ENCODE measurements at regions not wholly inside any gene's neighbourhood (a gene's known extent, or its start where the extent isn't known, plus 50 kb on each side); places are given as distances from the start of the nearest gene placed in this dataset.

GRCh38 chr3:10757821-10758130, 58.3 kb upstream of the SLC6A11 start:
- DNase-seq (ENCODE audit: low read depth, low spot score) (no peak), ATAC-seq (no peak)
- TF ChIP-seq RAD21 (IDR thresholded peaks at IDR 0.05; ENCODE audit: low read depth) (no peak), POLR2A (IDR thresholded peaks at IDR 0.05; ENCODE audit: borderline replicate concordance, extremely low read depth, insufficient read depth, insufficient read length) (no peak), SIN3A (IDR thresholded peaks at IDR 0.05; ENCODE audit: low read depth) (no peak), TCF7L2 (IDR thresholded peaks at IDR 0.05; ENCODE audit: borderline replicate concordance, extremely low read depth, insufficient read depth, insufficient read length) (no peak), CEBPB (IDR thresholded peaks at IDR 0.05; ENCODE audit: low read depth) (no peak), EZH2phosphoT487 (IDR thresholded peaks at IDR 0.05; ENCODE audit: borderline replicate concordance) (no peak), EGR1 (IDR thresholded peaks at IDR 0.05; ENCODE audit: low read depth) (no peak), FOSL1 (IDR thresholded peaks at IDR 0.05; ENCODE audit: low read depth) (no peak), SP1 (IDR thresholded peaks at IDR 0.05; ENCODE audit: low read depth) (no peak), MAX (IDR thresholded peaks at IDR 0.05) (no peak), POLR2AphosphoS5 (IDR thresholded peaks at IDR 0.05; ENCODE audit: low read depth, low read length) (no peak), JUND (IDR thresholded peaks at IDR 0.05) (no peak), CBX3 (IDR thresholded peaks at IDR 0.05; ENCODE audit: low read depth) (no peak), CTCF (IDR thresholded peaks at IDR 0.05 in 2 of 3, conservative IDR thresholded peaks at IDR 0.05 in 1 of 3; ENCODE audit: borderline replicate concordance in 1 of 3, insufficient read depth in 1 of 3, low read depth in 2 of 3, low read length in 2 of 3) (no peak), YY1 (IDR thresholded peaks at IDR 0.05; ENCODE audit: extremely low read depth, insufficient replicate concordance, low read depth, low read length) (no peak), EZH2 (IDR thresholded peaks at IDR 0.05) (no peak)
- TF ChIP-seq, protein P1, sequence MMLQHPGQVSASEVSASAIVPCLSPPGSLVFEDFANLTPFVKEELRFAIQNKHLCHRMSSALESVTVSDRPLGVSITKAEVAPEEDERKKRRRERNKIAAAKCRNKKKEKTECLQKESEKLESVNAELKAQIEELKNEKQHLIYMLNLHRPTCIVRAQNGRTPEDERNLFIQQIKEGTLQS (IDR thresholded peaks at IDR 0.05), result no peak
- TF ChIP-seq, protein P2, sequence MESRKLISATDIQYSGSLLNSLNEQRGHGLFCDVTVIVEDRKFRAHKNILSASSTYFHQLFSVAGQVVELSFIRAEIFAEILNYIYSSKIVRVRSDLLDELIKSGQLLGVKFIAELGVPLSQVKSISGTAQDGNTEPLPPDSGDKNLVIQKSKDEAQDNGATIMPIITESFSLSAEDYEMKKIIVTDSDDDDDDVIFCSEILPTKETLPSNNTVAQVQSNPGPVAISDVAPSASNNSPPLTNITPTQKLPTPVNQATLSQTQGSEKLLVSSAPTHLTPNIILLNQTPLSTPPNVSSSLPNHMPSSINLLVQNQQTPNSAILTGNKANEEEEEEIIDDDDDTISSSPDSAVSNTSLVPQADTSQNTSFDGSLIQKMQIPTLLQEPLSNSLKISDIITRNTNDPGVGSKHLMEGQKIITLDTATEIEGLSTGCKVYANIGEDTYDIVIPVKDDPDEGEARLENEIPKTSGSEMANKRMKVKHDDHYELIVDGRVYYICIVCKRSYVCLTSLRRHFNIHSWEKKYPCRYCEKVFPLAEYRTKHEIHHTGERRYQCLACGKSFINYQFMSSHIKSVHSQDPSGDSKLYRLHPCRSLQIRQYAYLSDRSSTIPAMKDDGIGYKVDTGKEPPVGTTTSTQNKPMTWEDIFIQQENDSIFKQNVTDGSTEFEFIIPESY (IDR thresholded peaks at IDR 0.05; ENCODE audit: extremely low read depth, insufficient replicate concordance, low read length), result no peak
- intact Hi-C loops (cut with micrococcal nuclease), result loop anchor here (1.0 to 10.0 kb wide), 5 partner anchors 126 to 577 kb away; no protein-coding TSS in a partner anchor
- H3K27me3 ChIP-seq (ENCODE audit: insufficient read depth, low read length), result peaks cover 44% of the 10 kb centered on the region
- H3K4me3 ChIP-seq (replicated peaks in 1 of 2; ENCODE audit: low read depth in 1 of 2, low read length in 2 of 2), result no peak overlapping the region
- H2AFZ ChIP-seq (ENCODE audit: low read depth, low read length, poor library complexity, severe bottlenecking), result no peak overlapping the region
- no TSS peak for BruUV-seq (replicated peaks)
- H3K9ac ChIP-seq (ENCODE audit: low read length), result no peak overlapping the region
- H3K4me1 ChIP-seq (ENCODE audit: control insufficient read depth in 1 of 2, insufficient read depth in 2 of 2, low read length in 2 of 2), result no peaks in the 10 kb centered on the region
- H3K79me2 ChIP-seq (ENCODE audit: insufficient read depth, low read length), result no peaks in the 10 kb centered on the region
- no peaks in the 10 kb centered on the region for H3K9me2 ChIP-seq (ENCODE audit: insufficient read depth)
- CTCF ChIA-PET, result interaction anchor here (1.4 to 1.8 kb wide), 5 partner anchors 12 to 302 kb away, joined by 4 to 21 read pairs (median 5); no protein-coding TSS in a partner anchor
- RAD21 ChIA-PET (ENCODE audit: low non-redundant PET in 1 of 2, low total read pairs in 2 of 2, uncharacterized antibody in 2 of 2, unreplicated experiment in 2 of 2), result interaction anchor here (1.9 kb wide), 2 partner anchors 303 kb away, joined by 6 to 11 read pairs; no protein-coding TSS in a partner anchor
- H3K27ac ChIP-seq (ENCODE audit: low read depth, low read length), result no peak overlapping the region
- no peak overlapping the region for H3K4me2 ChIP-seq (ENCODE audit: low read length)
- no peaks in the 10 kb centered on the region for H3K36me3 ChIP-seq (ENCODE audit: control insufficient read depth in 1 of 2, insufficient read depth in 2 of 2, low read length in 2 of 2)
- H3K9me3 ChIP-seq (ENCODE audit: control insufficient read depth in 1 of 2, insufficient read depth in 1 of 2, low read depth in 1 of 2, low read length in 2 of 2), result no peaks in the 10 kb centered on the region
- POLR2A ChIA-PET, result no interaction called here
- no peaks in the 10 kb centered on the region for H4K20me1 ChIP-seq (ENCODE audit: insufficient read depth)

All from HCT116 (cell line).